Lower leg skin (tissue), 4 donors: ENCODE measurements at regions not wholly inside any gene's neighbourhood (a gene's known extent, or its start where the extent isn't known, plus 50 kb on each side); places are given as distances from the start of the nearest gene placed in this dataset.
"Not testable (repeated sequence)": the region's sequence is repeated elsewhere in the genome, so short reads cannot be mapped to it uniquely, and the experiment has no call there.

Source experiments
- DNase-seq, 2 donors: peaks; one replicate each; pipeline ENCODE4 v3.0.0-alpha.2; 2019; ENCODE audit warnings: low spot score in 2 of 2
- H3K4me3 ChIP-seq: fragments of 200-600 bp; sonication (generic); 2 replicates; pipeline ENCODE4 v1.5.1; 2017; ENCODE audit warnings: mild to moderate bottlenecking, low read depth; ENCODE audit not compliant: poor library complexity, severe bottlenecking
- POLR2A ChIP-seq, 2 donors: fragments of 450-650 bp; IDR thresholded peaks; one replicate each; pipeline ENCODE4 v1.6.1; 2016 to 2017; ENCODE audit warnings: antibody characterized with exemption in 2 of 2, mild to moderate bottlenecking in 1 of 2, moderate library complexity in 1 of 2
- WGBS, 2 donors: methylation state at CpG; one replicate each; pipeline ENCODE4 v1.1.5; 2018; 5-methylcytosine and 5-hydroxymethylcytosine counted together
- intact Hi-C: fragments of 100-400 bp; cut with DNase I; formaldehyde crosslinking; loops from one replicate; pipeline ENCODE4 v1.15.0; 2023; ENCODE audit warnings: low total_unique reads
- TF ChIP-seq, protein P1 (sequence below), 3 donors: fragments of 450-650 bp; IDR thresholded peaks; one replicate each; pipeline ENCODE4 v1.5.1; 2016; ENCODE audit warnings: antibody characterized with exemption in 3 of 3, mild to moderate bottlenecking in 3 of 3, moderate library complexity in 2 of 3

DNA sequence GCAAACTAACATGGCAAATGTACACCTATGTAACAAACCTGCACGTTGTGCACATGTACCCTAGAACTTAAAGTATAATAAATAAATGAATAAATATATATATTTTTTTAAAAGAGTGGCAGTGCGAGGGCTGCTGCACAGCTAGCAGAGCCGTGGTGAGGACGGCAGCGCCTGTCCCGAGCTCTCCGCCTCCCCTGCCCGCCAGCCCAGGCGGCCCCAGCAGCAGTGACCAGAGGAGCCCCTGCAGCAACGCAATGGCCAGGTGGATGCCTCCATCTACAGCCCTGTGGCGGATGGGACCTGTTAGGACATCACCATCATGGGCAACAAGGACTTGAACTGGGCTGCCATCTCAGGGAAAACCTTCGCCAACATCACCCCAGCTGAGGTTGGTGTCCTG, 351.9 kb downstream of the FAM72C start:
- no peak for TF ChIP-seq POLR2A (IDR thresholded peaks at IDR 0.05)
- TF ChIP-seq, protein P1, sequence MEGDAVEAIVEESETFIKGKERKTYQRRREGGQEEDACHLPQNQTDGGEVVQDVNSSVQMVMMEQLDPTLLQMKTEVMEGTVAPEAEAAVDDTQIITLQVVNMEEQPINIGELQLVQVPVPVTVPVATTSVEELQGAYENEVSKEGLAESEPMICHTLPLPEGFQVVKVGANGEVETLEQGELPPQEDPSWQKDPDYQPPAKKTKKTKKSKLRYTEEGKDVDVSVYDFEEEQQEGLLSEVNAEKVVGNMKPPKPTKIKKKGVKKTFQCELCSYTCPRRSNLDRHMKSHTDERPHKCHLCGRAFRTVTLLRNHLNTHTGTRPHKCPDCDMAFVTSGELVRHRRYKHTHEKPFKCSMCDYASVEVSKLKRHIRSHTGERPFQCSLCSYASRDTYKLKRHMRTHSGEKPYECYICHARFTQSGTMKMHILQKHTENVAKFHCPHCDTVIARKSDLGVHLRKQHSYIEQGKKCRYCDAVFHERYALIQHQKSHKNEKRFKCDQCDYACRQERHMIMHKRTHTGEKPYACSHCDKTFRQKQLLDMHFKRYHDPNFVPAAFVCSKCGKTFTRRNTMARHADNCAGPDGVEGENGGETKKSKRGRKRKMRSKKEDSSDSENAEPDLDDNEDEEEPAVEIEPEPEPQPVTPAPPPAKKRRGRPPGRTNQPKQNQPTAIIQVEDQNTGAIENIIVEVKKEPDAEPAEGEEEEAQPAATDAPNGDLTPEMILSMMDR (IDR thresholded peaks at IDR 0.05): no peak
- no peak for DNase-seq
- 75 to 77% methylated on average over 4 to 8 of the region's 12 CpGs for WGBS, 2 donors
- intact Hi-C loops: no loop called here
- H3K4me3 ChIP-seq: no peak overlapping the region

DNA sequence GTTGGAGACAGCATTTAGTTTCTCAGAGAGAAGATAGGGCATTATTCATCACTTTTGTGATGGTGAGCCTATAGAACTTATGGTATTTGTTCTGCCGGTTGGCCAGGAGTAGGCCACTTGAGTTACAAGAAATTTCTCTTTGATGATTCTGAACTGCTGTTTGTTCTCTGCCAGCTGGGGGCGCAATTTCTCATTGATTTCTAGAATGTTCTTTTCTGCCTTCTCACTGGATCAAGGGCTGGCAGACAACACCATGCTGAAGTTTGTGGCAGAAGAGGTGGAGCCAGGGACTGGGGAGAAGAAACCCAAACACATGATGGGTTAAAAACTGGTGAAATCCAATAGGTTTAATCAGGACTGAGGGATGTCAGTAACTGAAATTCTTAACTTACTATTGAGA, 360.6 kb downstream of the FAM72C start:
- DNase-seq: no peak
- intact Hi-C loops: no loop called here
- 43 to 44% methylated on average over 2 of the region's 2 CpGs for WGBS, 2 donors
- TF ChIP-seq, protein P1 (IDR thresholded peaks at IDR 0.05): no peak
- no peak for TF ChIP-seq POLR2A (IDR thresholded peaks at IDR 0.05)
- no peak overlapping the region for H3K4me3 ChIP-seq

DNA sequence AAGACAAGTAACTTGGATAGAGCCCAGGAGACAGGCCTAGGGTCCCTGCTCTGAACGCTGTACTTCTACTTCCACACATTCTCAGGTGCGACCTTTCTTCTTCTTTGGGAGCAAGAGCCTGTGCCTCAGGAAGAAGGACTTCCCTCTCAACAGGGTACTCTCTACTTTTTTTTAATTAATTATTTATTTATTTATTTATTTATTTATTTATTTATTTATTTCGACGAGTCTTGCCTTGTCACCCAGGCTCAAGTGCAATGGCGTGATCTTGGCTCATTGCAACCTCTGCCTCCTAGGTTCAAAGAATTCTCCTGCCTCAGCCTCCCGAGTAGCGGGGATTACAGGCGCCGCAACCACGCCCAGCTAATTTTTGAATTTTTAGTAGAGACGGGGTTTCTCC, 361.6 kb downstream of the FAM72C start:
- H3K4me3 ChIP-seq: no peak overlapping the region
- DNase-seq: no peak
- 82 to 95% methylated on average over 10 to 11 of the region's 11 CpGs for WGBS, 2 donors
- TF ChIP-seq, protein P1 (IDR thresholded peaks at IDR 0.05): no peak
- TF ChIP-seq POLR2A (IDR thresholded peaks at IDR 0.05): no peak
- intact Hi-C loops: no loop called here

DNA sequence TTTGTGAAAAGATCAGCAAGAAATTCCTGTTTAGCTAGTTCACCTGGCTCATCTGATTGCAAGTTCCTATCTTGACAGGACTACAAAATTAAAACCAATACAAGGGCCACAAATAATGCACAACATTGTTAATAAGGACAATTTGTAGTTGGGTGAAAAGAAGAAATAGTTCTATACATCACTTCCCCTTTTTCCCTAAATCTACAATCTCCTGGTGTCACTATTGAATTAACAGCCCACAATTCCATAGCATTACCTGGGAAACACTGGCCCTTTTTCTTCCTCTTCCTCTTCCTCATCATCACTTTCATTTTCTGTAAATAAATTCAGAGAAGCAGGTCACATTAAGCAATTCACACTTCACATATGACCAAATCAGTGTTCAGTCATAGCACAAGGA, 366.9 kb downstream of the FAM72C start:
- intact Hi-C loops: no loop called here
- H3K4me3 ChIP-seq: no peak overlapping the region
- TF ChIP-seq, protein P1 (IDR thresholded peaks at IDR 0.05): no peak
- TF ChIP-seq POLR2A (IDR thresholded peaks at IDR 0.05): no peak
- no peak for DNase-seq

DNA sequence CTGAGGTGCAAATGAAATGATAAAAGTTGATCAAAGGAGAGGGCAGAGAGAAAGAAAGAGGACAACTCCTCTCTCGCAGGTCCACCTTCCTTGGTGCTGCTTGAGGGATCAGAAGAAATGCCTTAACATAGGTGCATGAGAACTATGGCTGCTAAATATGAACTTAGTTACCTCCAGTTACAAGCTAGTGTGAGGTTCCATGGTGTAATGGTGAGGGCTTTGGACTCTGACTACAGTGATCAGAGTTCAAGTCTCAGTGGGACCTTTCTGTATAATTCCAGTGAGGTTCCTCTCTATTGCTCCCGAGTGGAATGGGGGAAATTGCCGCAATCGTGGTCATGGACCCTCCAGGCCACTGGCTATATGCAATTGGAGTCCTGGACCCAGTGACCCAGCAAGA, 387.3 kb downstream of the FAM72C start:
- WGBS, 2 donors: 85 to 86% methylated on average over 3 to 4 of the region's 4 CpGs
- no peak overlapping the region for H3K4me3 ChIP-seq
- DNase-seq: no peak
- intact Hi-C loops: no loop called here
- no peak for TF ChIP-seq POLR2A (IDR thresholded peaks at IDR 0.05)
- TF ChIP-seq, protein P1 (IDR thresholded peaks at IDR 0.05): no peak

DNA sequence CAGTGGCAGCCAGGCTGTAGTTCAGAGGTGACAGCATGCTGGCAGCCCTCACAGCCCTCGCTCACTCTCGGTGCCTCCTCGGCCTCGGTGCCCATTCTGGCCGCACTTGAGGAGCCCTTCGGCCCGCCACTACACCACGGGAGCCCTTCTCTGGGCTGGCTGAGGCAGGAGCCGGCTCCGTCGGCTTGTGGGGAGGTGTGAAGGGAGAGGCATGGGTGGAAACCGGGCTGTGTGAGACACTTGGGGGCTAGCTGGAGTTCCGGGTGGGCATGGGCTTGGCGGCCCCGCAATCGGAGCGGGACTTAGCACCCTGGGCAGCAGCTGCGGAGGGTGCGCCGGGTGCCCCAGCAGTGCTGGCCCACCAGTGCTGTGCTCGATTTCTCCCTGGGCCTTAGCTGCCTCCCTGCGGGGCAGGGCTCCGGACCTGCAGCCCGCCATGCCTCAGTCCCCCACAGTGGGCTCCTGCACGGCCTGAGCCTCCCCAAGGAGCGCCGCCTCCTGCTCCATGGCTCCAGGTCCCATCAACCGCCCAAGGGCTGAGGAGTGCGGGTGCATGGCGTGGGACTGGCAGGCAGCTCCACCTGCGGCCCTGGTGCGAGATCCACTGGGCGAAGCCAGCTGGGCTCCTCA, 396.8 kb downstream of the FAM72C start:
- intact Hi-C loops: loop anchor here (10.0 kb wide), 1 partner anchor 60 kb away; no protein-coding TSS in a partner anchor
- WGBS, 2 donors: 89 to 100% methylated on average over 1 to 9 of the region's 33 CpGs
- TF ChIP-seq, protein P1 (IDR thresholded peaks at IDR 0.05): no peak
- TF ChIP-seq POLR2A (IDR thresholded peaks at IDR 0.05): no peak
- H3K4me3 ChIP-seq: no peak overlapping the region
- DNase-seq: peak in 1 of 2 donors; percentile 61

DNA sequence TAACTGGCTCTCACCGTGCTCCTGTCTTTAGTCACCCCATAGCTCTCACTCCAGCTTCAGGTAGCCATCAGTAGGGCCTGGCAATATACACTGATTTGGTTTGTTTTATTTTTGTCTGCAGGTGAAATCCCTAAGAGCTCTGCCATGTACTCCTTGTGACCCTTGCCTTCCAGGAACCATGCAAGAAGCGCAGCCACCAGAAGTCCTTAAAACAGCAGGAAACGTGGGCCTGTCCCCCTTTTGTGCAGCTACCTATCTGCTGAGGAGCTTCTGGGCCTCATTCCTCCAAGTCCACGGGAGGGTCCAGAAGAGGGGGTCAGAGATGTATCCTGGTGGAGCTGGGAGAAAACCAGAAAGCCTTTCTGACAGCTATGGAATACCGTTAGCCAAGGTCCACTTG, 399.1 kb downstream of the FAM72C start:
- intact Hi-C loops: loop anchor here (10.0 kb wide), 1 partner anchor 62 kb away; no protein-coding TSS in a partner anchor
- not testable (repeated sequence) for H3K4me3 ChIP-seq
- peak in 1 of 2 donors; percentile 52 for DNase-seq
- WGBS, 2 donors: 72 to 74% methylated on average over 5 of the region's 5 CpGs

DNA sequence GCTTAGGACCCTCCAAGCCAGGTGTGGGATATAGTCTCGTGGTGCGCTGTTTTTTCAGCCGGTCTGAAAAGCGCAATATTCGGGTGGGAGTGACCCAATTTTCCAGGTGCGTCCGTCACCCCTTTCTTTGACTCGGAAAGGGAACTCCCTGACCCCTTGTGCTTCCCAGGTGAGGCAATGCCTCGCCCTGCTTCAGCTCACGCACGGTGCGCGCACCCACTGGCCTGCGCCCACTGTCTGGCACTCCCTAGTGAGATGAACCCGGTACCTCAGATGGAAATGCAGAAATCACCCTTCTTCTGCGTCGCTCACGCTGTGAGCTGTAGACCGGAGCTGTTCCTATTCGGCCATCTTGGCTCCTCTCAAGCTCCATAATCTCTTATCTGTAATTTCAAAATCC, 408.0 kb downstream of the FAM72C start:
- DNase-seq, intact Hi-C loops, H3K4me3 ChIP-seq: not testable (repeated sequence)
- 67 to 80% methylated on average over 6 to 12 of the region's 20 CpGs for WGBS, 2 donors
